ENCODE measurements at regions not wholly inside any gene's neighbourhood (a gene's known extent, or its start where the extent isn't known, plus 50 kb on each side); places are given as distances from the start of the nearest gene placed in this dataset.

- TF ChIP-seq EZH2 (IDR thresholded peaks at IDR 0.05) = no peak
- no peak for TF ChIP-seq POLR2AphosphoS5 (IDR thresholded peaks at IDR 0.05; ENCODE audit: borderline replicate concordance, low read depth, low read length)
These were observed 225.5 kb upstream of the GALNT5 start for GRCh38 chr2:157032017-157032416.

All from SK-N-MC (cell line).